Gastrocnemius medialis (tissue), 4 donors: ENCODE measurements at regions not wholly inside any gene's neighbourhood (a gene's known extent, or its start where the extent isn't known, plus 50 kb on each side); places are given as distances from the start of the nearest gene placed in this dataset.

Experiments
- CTCF ChIP-seq, 5 experiments: fragments of 450-650 bp in 3 of 5; fragments of 200-600 bp in 2 of 5; sonication (generic) in 2 of 5; IDR thresholded peaks in 4 of 5; conservative IDR thresholded peaks in 1 of 5; 1 replicate in 4 of 5; 2 replicates in 1 of 5; pipeline ENCODE4 v1.5.1; 2016 to 2019; ENCODE audit warnings: antibody characterized with exemption in 5 of 5, mild to moderate bottlenecking in 3 of 5, moderate library complexity in 3 of 5
- POLR2A ChIP-seq, 2 donors: fragments of 450-650 bp; IDR thresholded peaks; one replicate each; pipeline ENCODE4 v1.6.1; 2017; ENCODE audit warnings: antibody characterized with exemption in 2 of 2, mild to moderate bottlenecking in 2 of 2, moderate library complexity in 2 of 2

GRCh38 chr16:87186876-87187533 is 130.2 kb downstream of the C16orf95 start:
- TF ChIP-seq CTCF (IDR thresholded peaks at IDR 0.05 in 4 of 5, conservative IDR thresholded peaks at IDR 0.05 in 1 of 5) (no peak), POLR2A (IDR thresholded peaks at IDR 0.05) (no peak)
